ENCODE measurements at regions not wholly inside any gene's neighbourhood (a gene's known extent, or its start where the extent isn't known, plus 50 kb on each side); places are given as distances from the start of the nearest gene placed in this dataset.

DNA sequence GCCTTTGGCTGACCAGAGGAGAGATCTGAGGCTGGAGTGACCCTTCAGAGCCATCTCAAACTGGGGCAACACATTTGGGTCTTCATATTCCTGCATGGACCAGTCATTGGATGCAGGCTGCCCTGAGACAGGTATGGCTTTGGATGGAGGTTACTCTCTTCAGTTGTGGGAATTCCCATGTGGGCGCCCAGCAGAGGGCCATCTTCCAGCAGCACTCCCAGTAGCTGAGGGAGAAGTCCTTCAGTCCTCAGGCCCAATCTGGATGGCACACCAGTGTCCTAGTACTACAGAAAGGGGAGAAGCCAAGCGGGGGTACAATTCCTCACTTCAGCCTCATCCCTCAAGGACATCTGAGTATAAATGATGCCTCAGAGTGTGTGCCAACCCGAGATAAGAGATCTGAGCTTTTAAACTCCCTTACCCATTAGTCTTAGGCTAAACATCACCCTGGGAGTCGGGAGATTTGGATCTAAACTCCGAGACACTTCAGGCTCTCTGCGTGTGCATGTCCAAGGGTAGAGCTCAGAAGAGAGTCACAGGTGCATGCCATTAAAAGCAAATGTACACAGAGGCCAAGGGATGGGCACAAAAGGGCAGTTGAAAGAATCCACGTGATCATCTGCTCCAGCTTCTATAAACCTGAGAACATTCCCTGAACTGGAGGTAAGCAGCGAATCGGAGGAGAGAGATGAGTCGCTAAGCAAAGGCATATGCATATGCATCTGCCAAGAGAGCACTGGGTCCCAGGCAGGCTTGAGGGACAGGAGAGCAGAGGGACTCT, 204.6 kb downstream of the CD83 start:
- no peak for DNase-seq (ENCODE audit: low read depth in 4 of 4, low spot score in 1 of 4)

DNA sequence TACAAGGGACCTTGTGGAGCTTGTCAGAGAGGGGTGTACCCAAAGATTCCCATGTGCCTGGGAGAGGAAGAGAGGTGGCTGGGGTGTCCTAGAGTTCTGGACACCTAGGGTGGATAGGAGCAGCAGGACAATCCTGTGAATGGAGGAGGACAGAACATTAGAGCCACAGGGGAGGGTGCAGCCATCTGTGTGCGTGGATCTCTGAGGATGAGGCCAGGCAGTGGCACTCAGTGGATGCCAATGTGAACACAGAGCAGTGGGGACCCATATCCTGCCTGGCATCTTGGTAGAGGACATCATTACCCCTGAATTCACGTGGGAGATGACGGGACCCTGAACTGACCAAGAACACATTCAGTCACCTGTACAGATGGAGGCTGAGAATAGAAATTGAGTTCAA, 205.3 kb downstream of the CD83 start:
- no peak for DNase-seq (ENCODE audit: low read depth in 4 of 4, low spot score in 1 of 4)

DNA sequence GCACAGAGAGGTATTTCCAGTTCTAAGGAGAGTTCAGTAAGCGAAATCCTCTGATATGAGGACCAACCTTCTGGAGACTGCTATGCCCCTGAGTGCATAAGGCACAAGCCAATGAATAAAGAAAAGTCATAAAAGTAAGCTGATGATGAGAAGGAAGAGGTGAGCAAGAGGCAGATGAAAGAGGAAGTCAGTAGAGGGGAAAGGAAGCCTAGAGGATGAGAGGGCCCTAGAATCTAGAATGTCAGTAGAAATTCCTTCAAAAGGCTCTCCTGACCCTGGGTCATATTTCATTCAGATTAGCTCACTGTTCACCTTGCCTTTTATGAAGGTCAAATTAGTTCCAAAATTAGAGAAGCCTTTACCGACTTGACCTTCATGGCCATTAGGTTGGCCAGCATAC, 209.2 kb downstream of the CD83 start:
- no peak for DNase-seq (ENCODE audit: low read depth in 4 of 4, low spot score in 1 of 4)

DNA sequence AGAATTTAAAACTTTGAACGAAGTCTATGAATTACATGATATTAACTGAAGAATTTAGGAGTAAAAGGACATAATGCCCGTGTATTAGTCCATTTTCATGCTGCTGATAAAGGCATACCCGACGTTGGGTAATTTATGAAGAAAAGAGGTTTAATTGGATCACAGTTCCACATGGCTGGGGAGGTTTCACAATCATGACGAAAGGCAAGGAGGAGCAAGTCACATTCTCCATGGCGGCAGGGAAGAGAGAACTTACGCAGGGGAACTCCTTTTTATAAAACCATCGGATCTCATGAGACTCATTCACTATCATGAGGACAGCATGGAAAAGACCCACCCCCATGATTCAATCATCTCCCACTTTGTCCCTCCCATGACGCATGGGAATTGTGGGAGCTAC, 210.6 kb downstream of the CD83 start:
- no peak for DNase-seq (ENCODE audit: low read depth in 4 of 4, low spot score in 1 of 4)

DNA sequence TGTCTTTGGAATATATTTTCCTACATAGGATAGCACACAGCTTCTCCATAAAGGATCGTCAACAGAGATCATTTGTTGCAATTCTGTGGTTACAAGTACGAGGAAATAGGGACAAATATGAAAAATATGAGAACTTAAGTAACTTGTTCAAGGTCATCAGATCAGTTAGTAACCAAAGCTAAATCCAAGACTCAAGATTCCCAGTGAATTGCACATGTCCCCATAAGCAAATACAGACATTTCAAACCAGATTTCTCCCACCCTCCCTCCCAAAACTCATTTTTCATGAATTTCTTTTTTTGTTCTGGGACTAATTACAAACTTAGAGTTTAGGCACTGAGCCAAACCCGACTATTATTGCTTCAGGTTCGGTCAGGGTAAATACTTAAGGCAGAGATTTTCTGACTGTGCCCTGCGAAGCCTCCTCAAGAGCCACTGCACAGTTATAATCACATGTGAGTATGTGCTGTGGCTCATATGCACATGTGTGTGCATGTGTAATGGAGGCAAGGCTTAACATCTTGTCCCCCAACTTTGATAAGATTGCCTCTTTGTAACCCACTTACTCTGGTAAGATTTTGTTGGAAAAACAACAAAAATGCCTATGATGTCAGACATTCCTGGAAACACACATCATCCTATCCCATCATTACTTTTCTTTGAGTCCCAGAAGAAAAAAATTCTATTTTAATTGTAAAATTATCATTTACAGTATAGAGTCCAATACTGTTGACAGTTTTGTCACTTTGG, 216.2 kb downstream of the CD83 start:
- DNase-seq (ENCODE audit: low read depth in 4 of 4, low spot score in 1 of 4) = no peak

DNA sequence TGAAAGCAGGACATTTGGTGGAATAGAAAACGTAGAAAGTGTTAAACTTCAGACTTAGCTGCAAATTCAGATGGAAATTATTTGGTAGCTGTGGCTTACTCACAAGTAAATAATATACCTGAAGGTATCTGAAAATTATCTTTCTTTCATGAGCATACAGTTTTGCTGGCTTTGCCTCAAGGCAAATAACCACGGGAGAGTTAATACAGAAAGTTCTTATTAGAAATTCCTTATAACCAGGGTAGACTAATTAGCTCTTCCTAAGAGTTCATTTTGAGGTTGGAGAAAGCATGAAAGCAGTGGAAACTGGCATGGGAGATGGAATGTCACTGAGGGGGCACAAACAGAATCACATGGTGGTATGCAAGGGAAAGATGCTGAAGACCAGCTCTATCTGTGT, 217.5 kb downstream of the CD83 start:
- DNase-seq (ENCODE audit: low read depth in 4 of 4, low spot score in 1 of 4) = no peak

DNA sequence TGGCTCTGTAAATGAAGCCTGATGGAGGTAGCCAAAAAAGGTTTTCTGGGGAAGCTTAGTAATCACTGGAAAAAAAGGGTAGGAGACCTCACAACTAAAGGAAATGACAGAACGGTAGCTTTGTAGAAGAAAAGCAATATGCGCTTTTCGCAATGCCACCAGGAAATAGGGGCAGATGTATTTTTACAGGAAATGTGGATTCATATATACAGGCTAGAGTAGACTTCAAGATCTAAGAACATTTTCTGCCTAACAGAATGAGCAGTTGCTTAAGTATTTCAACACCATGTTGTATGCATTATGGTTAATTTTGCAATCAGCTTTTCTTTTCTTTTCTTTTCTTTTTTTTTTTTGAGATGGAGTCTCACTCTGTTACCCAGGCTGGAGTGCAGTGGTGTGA, 219.6 kb downstream of the CD83 start:
- DNase-seq (ENCODE audit: low read depth in 4 of 4, low spot score in 1 of 4) = no peak

DNA sequence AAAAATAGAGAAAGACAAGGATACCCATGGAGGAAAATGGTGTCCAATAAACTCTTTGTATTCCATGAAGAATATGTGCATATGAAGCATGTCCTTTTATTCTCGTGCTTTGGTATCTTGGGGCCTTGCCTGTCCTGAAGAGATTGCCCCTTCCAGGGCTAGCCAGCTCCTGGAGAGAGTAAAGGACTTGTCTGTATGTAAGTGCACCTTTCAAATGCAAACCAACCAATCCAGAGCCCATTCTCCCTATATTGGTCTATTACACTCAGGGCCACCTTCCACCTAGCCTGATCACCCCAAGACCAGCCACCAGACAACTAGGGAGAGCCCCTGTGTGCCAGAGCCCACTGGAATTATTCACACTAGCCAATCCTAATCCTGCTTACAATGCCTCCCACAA, 221.6 kb downstream of the CD83 start:
- DNase-seq (ENCODE audit: low read depth in 4 of 4, low spot score in 1 of 4) = no peak

DNA sequence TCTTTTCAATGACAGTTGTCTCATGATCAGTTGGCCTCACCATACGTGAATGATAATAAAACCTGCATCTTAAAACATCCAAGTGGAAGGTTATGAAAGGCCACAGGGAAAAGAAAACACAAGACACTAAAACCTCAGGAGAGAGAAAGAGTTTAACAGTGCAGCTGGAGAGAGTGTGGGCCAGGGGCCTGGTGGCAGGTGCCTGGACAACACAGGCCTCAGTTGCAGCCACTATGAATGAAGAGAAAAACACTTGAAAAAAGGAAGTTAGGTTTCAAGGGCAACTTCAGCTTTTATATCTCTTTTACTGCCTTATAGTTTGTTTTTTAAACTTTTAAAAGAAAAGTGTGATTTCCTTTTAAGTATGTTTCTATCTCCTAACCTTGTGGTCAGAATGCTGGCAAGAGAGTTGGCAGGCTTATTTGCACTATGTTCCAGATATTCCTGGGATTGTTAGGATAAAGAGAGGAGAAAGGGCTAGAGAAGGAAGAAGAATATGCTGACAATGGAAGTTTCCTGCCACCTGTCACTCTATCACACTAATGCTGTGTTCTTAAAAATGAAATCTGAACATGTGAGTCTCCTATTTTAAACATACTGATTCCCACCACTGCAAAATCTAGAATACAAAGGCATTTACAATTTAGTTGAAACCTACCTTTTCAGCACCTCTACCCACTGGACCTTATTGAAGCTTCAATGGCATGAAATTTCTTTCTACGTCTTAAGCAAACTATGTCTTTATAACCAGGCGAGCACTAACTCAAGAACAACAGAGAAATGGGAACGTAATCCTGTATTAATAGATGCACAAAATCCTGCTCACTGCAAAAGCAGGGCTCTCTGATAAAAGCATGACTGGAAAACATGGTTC, 222.4 kb downstream of the CD83 start:
- DNase-seq (ENCODE audit: low read depth in 4 of 4, low spot score in 1 of 4) = no peak

DNA sequence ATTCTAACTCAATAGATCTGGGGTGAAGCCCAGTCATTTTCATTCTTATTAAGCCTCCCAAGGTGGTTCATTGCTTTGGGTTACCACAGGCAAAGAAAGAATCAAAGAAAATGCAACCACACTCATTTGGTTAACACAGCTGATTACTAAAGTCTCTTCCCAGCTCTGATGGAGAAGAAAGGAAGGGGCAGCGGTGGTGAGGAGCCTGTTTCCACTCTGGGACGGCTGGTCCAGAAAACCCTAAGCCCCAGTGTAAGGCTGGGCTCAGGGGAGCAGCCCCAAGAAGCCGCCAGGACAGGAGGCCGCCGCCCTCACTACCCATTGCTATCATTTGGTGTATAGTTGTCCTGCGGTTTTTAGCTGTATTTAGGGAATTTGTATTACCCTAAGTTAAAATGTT, 226.9 kb downstream of the CD83 start:
- DNase-seq (ENCODE audit: low read depth in 4 of 4, low spot score in 1 of 4) = no peak

DNA sequence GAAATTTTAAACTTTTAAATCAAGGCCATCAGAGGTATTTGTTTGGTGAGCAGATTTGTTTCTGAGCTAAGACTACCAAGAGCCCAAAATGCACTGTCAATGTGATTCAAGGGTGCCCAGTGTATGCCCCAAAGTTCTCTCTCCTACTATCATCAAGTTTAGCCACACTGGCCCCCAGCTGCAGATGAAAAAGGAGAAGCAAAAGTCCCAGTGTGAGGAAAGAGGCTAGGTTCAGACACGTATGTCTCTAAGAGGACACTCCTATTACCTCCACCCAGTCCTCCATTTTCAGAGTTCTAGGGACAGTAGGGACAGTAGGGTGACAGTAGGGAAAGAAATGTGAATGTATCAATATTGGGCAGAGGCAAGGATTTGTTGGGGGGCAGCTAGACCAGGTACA, 230.8 kb downstream of the CD83 start:
- no peak for DNase-seq (ENCODE audit: low read depth in 4 of 4, low spot score in 1 of 4)

DNA sequence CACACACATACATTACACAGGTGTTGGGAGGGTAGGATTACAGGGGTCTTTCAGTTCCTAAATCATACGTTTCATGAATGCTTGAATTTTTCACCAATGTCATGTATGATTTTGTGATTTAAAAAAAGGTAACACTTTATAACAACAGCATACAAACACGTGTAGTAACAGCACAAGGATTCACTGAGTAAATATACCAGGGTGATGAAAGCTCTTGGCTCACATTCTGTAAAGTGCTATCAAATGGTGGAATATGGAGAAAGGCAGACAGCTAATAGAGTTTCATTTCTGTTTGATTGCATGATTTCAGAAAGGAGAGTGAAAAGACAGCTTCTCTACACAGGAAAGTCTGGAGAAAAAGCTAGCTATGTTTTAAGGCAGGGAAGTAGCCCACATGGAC, 231.9 kb downstream of the CD83 start:
- no peak for DNase-seq (ENCODE audit: low read depth in 4 of 4, low spot score in 1 of 4)

DNA sequence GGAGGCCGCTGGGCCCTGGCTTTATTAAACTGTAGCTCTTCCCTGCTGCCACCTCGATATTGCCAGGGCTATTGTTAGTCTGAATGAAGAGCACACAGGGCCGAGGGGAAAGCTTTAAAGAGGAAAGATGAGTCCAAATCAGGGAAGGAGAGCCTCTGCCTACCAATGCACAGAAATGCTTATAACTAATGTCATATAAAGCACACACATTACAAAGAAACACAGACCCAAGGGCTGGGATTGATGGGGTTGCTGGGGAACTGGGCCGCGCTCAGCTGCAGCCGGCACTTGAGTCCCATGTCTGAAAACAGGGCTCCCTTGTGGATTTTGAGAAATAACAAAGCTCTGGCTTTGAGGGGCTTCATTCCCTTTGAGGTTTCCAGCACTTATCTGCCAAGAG, 232.6 kb downstream of the CD83 start:
- no peak for DNase-seq (ENCODE audit: low read depth in 4 of 4, low spot score in 1 of 4)

DNA sequence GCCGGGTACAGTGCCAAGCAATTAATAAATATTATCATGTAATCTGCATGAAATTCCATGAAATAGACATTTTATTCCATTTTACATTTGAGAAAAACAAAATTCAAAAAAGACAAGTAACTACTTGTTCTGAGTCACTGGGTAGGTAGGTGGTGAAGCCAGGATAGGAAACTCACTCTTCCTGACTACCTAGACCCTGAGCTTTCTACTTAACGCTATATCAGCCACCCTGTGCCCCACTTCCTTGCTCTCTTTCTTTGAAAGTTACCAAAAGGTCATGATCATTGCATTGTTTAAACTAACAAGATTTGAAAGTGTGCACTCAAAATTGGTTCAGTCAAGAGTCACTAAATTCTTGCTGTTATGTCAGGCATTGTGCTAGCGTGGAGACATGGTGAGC, 235.7 kb downstream of the CD83 start:
- DNase-seq (ENCODE audit: low read depth in 4 of 4, low spot score in 1 of 4) = no peak

DNA sequence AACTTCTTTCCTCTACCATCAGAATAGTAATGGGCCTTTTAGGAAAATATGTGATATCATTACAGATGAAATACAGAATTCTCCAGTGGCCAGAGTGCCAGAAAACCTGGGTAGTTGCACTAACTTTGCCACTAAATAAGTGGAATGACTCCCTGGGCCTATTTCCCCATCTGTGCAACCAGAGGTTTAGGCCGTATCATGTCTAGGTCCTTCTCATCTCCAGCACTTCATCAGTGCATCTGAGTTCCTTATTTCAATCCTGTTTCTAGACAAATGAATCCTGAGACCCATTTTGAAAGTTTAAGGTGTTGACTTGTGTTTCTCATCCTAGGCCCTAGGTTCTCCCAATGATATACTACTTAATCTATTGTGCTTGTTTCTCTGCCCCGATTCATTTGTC, 236.2 kb downstream of the CD83 start:
- DNase-seq (ENCODE audit: low read depth in 4 of 4, low spot score in 1 of 4) = no peak

DNA sequence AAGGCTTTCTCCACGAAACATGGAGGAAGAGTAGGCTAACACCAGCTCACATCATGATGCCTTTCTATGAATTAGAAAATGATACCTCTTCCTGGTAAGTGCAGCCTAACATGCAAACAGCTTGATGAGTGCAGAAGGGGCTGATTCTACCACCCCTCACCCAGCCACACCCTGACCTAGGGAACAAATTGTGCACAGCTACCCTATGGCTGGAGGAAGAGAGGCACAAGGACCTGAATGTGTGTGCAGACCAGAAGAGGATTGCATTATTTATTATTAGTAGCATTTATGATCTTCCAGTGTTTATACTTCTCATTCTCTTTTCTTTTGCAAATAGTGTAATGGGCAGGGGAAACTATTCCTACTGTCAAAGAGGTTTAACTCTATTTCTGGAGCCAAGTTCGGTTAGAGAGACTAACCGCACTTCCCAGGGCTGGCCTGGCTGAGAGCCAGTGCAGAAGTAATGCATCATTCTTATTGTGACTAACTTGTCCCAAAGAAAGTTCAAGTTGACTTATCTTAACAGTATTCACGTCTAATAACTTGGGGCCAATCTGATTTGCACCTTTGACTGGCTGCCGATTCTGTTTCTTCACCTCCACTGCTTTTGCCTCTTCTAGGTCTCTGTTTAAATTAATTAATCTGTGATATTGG, 237.5 kb downstream of the CD83 start:
- DNase-seq (ENCODE audit: low read depth in 4 of 4, low spot score in 1 of 4) = peak in 3 of 4 experiments; percentile 7 to 31 (median 22)

DNA sequence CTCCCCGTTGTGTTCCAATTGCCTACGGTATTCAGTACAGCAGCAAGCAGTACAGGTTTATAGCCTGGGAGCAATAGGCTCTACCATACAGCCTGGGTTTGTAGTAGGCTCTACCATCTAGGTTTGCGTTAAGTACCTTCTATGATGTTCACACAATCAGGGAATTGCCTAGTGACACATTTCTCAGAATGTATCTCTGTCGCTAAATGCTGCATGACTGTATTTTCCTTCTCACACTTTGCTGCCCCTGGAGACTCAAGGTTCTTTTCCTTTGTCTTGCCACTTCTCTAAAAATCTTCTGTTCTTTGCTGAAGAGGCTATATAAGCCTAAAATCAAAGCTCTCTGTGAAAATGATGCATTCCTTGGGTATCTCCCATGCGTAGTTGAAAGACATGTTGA, 241.9 kb downstream of the CD83 start:
- no peak for DNase-seq (ENCODE audit: low read depth in 4 of 4, low spot score in 1 of 4)

DNA sequence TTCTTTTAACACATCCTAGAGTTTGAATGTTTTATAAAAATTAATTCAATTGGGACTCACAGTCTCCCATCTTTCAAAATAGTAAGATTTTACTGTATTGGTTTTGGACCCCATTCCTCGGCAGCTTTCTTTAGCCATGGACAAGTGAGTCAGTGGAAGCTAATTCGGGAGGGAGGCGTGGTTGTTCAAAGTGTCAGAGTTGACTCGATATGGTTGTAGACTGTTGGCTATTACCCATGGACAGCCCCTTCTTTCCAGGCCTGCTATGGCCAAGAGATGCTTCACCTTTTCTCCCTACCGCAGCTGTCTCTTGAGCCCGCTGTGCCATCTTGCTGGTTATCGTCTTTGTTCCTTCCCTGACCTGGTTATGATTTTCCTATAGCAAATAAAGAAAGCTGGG, 243.0 kb downstream of the CD83 start:
- no peak for DNase-seq (ENCODE audit: low read depth in 4 of 4, low spot score in 1 of 4)

DNA sequence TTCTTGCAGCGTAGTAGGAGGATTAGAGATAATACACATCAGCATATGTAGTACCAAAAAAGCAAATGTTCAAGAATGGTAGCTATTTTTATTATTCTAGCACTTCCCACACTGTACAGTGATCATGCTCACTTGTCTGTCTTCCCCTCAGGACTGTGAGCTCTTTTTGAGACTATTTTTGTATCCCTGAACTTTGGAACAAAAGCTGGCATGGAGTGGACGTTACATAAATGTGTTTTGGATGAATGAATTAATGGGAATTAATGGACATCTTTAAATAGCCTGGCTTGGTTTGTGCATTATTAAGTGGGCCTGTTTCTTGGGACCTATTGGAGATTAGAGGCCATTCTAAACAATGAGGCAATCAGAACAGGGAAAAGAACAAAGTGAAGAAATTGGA, 243.7 kb downstream of the CD83 start:
- no peak for DNase-seq (ENCODE audit: low read depth in 4 of 4, low spot score in 1 of 4)

DNA sequence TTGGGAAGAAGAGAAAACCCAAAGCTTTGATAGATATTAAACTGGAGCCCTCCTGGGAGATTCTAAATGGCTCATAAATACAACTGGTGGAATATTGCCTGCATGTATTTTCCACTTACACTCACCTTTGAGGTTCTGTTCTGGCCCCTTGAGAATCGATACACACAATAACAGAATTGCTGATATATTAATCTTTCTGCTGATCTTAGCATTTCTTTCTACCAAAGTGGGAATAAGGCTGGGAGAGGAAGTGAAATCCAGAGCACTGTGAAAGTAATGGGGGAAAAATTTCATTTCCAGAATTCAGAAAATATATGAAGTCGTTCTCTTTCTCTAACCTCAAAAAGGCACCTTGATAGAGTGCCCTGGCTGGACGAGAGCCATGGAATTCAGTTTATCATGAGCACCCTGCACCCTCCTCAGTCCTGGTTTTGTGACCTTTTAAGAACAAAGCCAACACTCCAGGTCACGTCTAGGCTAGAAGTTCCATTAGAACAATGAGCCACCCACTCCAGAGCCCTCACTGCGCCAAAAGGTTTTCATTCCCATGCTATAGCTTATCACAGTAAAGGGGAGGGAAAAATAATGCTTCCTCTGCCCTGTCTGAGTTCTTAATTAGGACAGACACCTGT, 244.5 kb downstream of the CD83 start:
- no peak for DNase-seq (ENCODE audit: low read depth in 4 of 4, low spot score in 1 of 4)

DNA sequence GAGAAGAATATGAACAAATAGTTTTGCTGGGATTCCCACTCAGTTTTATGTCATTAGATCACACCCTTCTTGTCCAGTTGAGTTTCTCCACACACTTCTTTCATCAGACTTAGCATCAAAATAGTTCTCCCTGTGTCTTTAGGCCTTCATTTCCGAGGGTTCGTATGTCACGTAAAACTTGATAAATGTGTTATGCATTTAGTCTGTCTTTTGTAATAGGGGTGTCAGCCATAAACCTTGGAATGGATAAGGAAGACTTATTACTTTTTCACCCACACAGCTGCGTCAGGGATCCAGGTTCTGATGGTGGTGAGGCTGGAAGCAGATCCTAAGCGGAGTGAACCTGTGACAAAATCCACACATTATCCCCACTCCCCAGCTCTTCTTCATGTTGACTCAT, 246.8 kb downstream of the CD83 start:
- no peak for DNase-seq (ENCODE audit: low read depth in 4 of 4, low spot score in 1 of 4)
